GM18870 (cell line): ENCODE measurements at regions not wholly inside any gene's neighbourhood (a gene's known extent, or its start where the extent isn't known, plus 50 kb on each side); places are given as distances from the start of the nearest gene placed in this dataset.

ENCODE experiments used
- ATAC-seq: cut with Tn5 transposase; IDR thresholded peaks from one replicate; pipeline ENCODE4 v1.9.1; 2021; ENCODE audit warnings: moderate library complexity; ENCODE audit not compliant: unreplicated experiment

GRCh38 chr4:67051000-67051789, 494.1 kb downstream of the CENPC start:
- ATAC-seq = no peak

DNA sequence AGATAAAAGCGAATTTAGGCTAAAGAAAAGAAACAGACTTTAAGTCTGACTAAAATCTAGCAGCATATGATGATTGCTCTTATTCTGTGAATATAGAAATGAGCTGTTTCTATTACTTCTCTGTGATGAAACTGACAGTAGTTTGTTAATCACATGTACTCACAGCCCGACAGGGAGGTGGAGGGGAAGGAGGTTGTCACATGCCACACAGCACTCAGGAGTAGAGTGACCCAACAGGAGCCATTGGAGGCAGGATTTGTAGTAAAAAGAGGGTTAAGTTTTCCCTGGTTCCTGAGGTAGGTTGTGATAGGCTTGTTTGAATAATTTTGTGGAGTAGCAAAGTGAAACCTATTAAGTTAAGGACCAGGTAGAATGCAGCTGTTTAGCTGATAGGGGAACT, 495.9 kb downstream of the CENPC start:
- no peak for ATAC-seq

DNA sequence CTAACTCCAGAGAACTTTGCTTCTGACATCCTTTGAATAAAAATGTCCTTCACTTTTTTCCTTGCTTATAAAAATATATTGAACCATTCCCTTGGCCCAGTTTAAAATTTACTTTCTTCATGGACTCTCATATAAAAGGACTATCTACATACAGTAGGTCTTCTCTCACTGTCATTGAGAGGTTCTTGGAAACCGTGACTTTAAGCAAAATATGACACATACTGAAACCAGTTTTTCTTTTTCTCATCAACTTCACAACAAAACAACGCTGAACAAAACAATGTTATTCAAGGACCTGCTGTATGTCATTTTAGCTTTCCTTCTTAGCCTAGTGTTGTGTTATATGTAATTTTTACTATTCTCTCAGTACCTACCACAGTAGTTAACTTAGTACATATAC, 496.8 kb downstream of the CENPC start:
- ATAC-seq = peak; percentile 60

DNA sequence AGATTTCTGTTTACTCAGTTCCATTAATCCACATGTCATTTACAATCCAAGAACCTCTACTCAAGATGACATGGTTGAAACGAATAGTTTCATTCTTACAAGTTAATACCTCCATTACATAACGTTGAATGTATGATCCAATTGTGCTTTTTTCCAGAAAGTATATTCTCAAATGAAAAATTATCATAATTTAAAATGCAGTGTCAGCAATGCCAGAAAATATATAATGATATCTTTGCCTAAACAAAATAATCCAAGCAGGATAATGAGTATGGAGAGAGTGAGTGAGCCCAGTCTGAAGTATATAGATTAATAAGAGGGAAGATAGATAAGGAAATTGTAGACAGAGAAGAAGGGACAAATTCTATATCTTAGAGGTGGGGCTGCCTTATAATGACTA, 505.0 kb downstream of the CENPC start:
- no peak for ATAC-seq

DNA sequence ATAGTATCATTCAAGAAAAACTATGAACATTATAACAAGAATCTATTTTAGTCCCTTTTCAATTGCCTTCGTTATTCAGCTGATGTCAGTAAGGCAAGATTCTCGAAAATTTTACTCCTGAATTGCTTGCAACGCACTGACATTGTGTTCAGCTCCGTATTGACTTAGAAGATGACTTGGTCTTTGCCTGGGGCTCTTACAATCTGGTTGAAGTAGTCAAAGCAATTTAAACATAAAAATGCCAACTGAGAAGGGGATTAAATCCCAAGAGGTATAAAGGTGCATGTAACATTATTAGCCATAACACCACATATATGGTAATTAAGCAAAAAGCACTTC, 507.1 kb downstream of the CENPC start:
- no peak for ATAC-seq

DNA sequence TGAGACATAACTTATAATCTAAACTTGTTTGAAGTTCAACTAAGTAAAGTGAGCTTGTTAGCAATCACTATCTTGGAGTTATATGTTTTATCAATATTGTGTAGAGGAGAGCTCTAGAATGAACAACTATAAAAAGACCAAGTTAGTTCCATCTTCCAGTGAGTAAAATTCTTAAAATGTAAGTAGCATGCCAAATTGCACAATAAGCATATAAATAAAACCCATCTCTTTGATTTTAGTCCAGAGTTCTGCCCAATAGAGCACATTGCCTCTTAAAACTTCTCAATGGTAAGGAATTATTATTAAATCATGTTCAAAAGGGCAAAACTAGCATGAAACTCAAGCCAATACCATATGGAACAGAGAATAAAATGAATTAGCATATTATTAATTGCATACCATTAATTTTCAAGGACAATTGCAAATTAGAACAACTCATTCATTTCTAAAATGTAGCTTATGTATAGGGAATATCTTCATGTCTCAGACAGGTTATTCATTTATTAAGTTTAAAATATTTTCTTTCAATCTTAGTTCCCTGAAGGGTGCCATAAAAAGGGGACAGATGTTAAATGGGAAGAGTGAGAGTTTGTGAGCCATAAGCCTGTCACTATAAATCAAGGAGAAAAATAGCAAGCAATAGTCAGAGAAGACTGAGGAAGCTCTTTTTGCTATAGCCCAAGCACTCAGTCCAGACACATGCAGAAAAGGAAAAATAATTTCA, 507.6 kb downstream of the CENPC start:
- ATAC-seq = no peak

- ATAC-seq = no peak
Measured at GRCh38 chr4:67036791-67037190, 508.5 kb downstream of the CENPC start.

DNA sequence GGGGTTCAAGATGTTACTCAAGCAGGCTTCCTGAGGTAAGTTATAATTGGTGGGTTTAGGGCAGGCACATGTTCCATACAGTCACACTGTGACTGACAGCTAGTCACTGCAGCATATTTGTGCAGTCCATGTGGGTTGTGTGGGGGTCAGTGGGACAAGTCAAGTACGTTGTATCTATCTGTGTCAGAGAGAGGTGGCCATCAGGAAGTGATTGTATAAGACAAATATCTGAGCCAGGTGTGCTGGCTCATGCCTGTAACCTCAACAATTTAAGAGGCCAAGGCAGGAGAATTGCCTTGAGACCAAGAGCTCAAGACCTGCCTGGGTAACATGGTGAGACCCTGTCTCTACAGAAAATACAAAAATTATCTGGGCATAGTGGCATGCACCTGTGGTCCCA, 509.3 kb downstream of the CENPC start:
- ATAC-seq = no peak

GRCh38 chr4:67035501-67035900, 509.8 kb downstream of the CENPC start:
- no peak for ATAC-seq

DNA sequence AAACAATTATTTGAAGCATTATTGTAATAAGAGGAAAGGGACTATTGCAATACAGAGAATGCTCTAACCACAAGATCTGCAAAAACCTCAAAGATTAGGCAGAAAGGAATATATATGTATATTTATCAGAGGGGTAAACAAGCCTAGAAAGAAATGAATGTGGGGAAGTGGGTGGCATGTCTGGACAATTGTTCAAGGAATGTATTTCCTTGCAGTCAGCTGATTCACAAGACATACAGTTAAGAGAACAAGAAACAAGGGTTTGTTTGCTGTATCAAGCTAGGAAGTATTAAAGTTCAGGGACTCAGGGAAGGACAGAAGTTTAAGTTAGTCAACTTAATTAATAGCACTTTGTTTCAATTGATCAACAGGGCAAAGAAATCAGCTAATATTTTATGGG, 514.7 kb downstream of the CENPC start:
- no peak for ATAC-seq

DNA sequence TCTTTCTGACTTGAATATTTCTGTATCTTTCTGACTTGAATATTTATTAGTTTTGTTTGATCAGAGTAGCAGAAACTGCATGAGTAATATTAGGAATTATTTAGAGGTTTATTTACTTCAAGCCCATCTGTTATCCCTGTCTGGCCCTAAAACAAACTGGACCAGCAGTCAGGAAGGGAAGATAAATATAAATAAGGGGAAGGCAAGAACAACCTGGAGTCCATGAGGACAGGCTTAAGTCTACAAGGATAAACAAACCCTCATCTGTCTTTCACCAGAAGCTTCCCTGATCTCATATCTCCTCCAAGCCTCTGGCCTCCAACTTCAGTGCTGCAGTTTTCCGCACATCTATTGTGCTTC, 524.9 kb downstream of the CENPC start:
- no peak for ATAC-seq

DNA sequence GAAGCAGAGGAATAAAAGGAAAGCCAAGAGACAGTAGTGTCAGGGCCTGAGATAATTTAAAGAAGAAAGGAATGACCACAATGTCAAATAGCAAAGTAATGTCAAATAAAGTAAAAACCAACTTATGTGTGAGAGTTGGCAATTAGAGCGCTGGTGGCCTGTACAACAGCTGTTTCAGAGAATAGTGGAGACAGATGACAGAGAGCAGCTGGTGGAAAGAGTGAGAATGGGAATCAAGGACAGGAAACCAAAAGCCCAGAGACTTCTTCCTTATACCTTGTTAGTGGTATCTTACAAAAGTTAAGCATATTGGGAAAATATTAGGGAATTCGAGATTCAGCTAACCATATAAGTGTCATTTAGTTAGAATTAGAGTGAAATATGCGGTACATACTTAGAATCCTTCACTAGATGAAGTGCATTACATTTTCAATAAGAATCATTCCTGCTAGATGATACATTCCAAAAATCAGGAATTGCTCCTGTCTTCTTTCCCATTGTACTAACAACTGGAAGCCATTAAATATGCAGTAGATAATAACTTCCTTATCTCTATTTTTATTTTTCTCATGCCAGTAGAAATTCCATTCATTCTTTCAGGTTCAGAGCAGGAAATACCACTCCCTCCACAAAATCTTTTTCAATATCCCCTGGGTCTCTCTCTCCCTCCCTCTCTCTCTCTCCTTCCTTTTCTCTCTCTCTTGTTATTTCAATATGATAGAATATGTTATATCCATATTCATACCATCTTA, 525.4 kb downstream of the CENPC start:
- ATAC-seq = no peak

DNA sequence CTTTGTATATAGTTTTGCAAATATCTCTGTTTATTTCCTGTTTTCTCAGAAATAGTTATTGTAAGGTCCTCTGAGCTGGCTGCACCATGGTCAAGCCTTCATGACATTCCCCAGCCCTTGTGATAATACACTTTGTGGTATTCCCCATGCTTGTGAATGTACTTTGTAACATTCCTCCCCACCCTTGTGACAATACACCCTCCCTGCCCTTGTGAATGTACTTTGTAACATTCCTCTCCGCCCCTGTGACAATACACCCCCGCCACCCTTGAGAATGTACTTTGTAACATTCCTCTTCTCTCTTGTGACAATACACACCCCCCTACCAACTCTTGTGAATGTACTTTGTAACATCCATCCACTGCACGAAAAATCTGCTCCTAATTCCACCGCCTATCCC, 530.7 kb downstream of the CENPC start:
- no peak for ATAC-seq

- no peak for ATAC-seq
Measured at GRCh38 chr4:67006791-67007190, 538.5 kb downstream of the CENPC start.

GRCh38 chr4:66991521-66991920, 553.8 kb downstream of the CENPC start:
- ATAC-seq = no peak

GRCh38 chr4:66974665-66975064, 570.6 kb downstream of the CENPC start:
- no peak for ATAC-seq

GRCh38 chr4:66972087-66972486, 573.2 kb downstream of the CENPC start:
- ATAC-seq = no peak

DNA sequence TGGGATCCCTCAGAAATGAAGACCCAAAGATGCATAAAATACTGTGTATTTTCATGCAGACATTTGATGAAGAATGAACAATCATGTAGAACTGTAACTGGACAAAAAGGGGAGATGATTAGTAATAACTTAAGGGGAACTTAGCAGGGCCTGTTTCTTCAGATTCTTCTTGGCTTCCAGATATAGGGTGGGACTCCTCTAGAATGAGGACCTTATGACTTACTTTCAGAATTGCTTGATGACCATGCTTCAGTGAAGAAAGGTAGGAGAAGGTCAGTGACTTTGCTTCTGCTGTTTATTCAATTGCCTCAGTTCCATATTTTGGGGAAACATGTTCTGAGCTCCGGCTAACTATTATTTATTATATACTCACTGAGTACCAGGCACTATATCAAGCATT, 580.8 kb downstream of the CENPC start:
- ATAC-seq = no peak

GRCh38 chr4:66963084-66963483, 582.2 kb downstream of the CENPC start:
- no peak for ATAC-seq

GRCh38 chr4:66959207-66959606, 586.1 kb downstream of the CENPC start:
- ATAC-seq = no peak

DNA sequence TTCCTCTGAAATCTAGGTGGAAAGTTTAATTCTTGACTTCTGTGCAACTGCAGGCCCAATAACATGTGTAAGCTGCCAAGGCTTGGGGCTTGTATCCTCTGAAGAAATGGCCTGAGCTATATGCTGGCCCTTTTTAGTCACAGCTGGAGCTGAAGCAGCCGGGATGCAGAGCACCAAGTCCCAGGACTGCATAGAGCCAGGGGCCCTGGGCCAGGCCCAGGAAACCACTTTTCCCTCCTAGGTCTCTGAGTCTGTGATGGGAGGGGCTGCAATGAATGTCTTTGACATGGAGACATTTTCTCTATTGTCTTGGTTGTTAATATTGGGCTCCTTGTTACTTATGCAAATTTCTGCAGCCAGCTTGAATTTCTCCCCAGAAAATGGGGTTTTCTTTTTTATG, 588.5 kb downstream of the CENPC start:
- ATAC-seq = no peak

DNA sequence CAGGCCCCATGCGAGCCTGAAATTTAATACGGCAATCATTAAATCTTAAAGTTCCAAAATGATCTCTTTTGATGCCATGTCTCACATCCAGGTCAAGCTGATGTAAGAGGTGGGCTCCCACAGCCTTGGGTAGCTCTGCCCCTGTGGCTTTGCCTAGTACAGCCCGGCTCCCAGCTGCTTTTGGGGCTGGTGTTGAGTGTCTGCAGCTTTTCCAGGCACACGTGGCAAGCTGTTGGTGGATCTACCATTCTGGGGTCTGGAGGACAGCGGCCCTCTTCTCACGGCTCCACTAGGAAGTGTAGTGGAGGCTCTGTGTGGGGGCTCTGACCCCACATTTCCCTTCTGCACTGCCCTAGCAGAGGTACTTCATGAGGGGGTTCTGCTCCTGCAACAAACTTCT, 588.9 kb downstream of the CENPC start:
- no peak for ATAC-seq
